HepG2 (cell line): ENCODE measurements at regions not wholly inside any gene's neighbourhood (a gene's known extent, or its start where the extent isn't known, plus 50 kb on each side); places are given as distances from the start of the nearest gene placed in this dataset.

Source experiments
- DPF2 ChIP-seq: sonication (generic); formaldehyde crosslinking; IDR thresholded peaks from 2 replicates; pipeline ENCODE4 v1.4.0; 2020; ENCODE audit warnings: mild to moderate bottlenecking, low read depth, missing genetic modification reagents, borderline replicate concordance
- FIP1L1 ChIP-seq: fragments of 200-400 bp; formaldehyde crosslinking; IDR thresholded peaks from 2 replicates; pipeline ENCODE4 v1.6.1; 2018; ENCODE audit warnings: low read depth, mild to moderate bottlenecking, low read length, moderate library complexity, borderline replicate concordance; ENCODE audit not compliant: insufficient read depth
- FOXK1 ChIP-seq: sonication (generic); formaldehyde crosslinking; IDR thresholded peaks from 2 replicates; pipeline ENCODE4 v1.4.0; 2020; ENCODE audit warnings: low read depth, missing genetic modification reagents, borderline replicate concordance
- GTF2F1 ChIP-seq: fragments of 150-350 bp; IDR thresholded peaks from 2 replicates; pipeline ENCODE4 v1.6.1; 2014; ENCODE audit warnings: low read length
- HOXD1 ChIP-seq: sonication (generic); formaldehyde crosslinking; IDR thresholded peaks from 2 replicates; pipeline ENCODE4 v1.5.0; 2020; ENCODE audit warnings: missing genetic modification reagents
- MEF2D ChIP-seq: sonication (generic); formaldehyde crosslinking; IDR thresholded peaks from 2 replicates; pipeline ENCODE4 v1.5.1; 2020; ENCODE audit warnings: mild to moderate bottlenecking, missing genetic modification reagents
- MTF1 ChIP-seq: sonication (generic); formaldehyde crosslinking; IDR thresholded peaks from 2 replicates; pipeline ENCODE4 v1.5.0; 2020; ENCODE audit warnings: missing genetic modification reagents
- NFIB ChIP-seq: sonication (generic); formaldehyde crosslinking; IDR thresholded peaks from 2 replicates; pipeline ENCODE4 v1.9.0; 2021; ENCODE audit warnings: missing genetic modification reagents, mild to moderate bottlenecking, borderline replicate concordance
- PCBP2 ChIP-seq: fragments of 200-400 bp; formaldehyde crosslinking; optimal IDR thresholded peaks from 2 replicates; pipeline ENCODE3; 2018; ENCODE audit warnings: low read length, low read depth; ENCODE audit not compliant: poor library complexity, severe bottlenecking
- ZNF24 ChIP-seq: fragments of 450-650 bp; IDR thresholded peaks from 2 replicates; pipeline ENCODE4 v1.6.1; 2017; ENCODE audit warnings: antibody characterized with exemption, mild to moderate bottlenecking
- ZNF564 ChIP-seq: sonication (generic); formaldehyde crosslinking; IDR thresholded peaks from 2 replicates; pipeline ENCODE4 v1.8.1; 2023; ENCODE audit warnings: mild to moderate bottlenecking, missing genetic modification reagents
- TF ChIP-seq, protein P1 (sequence below): IDR thresholded peaks from 2 replicates; pipeline ENCODE4 v1.6.1; 2016; ENCODE audit warnings: low read depth
- TF ChIP-seq, protein P2 (sequence below): sonication (generic); formaldehyde crosslinking; conservative IDR thresholded peaks from 2 replicates; pipeline ENCODE4 v1.4.0; 2020; ENCODE audit warnings: mild to moderate bottlenecking, missing genetic modification reagents, moderate library complexity

DNA sequence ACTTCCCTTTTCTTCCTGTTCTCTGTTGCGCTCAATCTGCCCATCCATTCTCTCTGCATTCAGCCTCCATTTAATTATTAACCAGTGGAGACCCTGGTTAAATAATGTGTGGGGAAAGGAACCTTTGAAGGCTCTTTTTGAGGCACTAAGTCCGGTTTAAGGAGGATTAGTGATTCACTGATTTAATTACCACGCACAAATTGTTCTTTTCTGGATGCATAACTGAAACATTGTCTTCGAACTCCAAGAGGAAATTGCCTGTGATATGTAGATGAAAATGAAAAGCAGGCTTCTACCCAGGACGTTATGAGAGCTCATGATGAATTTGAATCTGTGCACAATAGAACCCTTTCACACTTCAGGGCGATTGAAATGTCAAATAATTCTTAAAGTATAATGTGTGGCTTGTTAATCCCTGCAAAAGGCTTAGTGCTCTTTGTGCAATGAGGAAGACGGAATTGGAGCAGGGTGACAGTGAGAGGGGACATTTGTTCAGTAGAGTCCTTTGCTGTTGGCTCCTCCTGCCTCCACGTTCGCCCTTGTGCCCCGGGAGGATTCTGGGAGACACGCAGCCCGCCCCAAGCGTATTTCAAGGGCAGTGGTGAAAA, 51.1 kb upstream of the ZNF236 start (continued):
- TF ChIP-seq ZNF24 = no peak
- no peak for TF ChIP-seq GTF2F1
- TF ChIP-seq DPF2 (CRISPR knock-in tag) = no peak
- no peak for TF ChIP-seq MTF1
- TF ChIP-seq, protein P1, sequence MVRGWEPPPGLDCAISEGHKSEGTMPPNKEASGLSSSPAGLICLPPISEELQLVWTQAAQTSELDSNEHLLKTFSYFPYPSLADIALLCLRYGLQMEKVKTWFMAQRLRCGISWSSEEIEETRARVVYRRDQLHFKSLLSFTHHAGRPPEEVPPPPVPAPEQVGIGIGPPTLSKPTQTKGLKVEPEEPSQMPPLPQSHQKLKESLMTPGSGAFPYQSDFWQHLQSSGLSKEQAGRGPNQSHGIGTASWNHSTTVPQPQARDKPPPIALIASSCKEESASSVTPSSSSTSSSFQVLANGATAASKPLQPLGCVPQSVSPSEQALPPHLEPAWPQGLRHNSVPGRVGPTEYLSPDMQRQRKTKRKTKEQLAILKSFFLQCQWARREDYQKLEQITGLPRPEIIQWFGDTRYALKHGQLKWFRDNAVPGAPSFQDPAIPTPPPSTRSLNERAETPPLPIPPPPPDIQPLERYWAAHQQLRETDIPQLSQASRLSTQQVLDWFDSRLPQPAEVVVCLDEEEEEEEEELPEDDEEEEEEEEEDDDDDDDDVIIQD (CRISPR knock-in tag) = no peak
- no peak for TF ChIP-seq FOXK1 (CRISPR knock-in tag)
- TF ChIP-seq, protein P2, sequence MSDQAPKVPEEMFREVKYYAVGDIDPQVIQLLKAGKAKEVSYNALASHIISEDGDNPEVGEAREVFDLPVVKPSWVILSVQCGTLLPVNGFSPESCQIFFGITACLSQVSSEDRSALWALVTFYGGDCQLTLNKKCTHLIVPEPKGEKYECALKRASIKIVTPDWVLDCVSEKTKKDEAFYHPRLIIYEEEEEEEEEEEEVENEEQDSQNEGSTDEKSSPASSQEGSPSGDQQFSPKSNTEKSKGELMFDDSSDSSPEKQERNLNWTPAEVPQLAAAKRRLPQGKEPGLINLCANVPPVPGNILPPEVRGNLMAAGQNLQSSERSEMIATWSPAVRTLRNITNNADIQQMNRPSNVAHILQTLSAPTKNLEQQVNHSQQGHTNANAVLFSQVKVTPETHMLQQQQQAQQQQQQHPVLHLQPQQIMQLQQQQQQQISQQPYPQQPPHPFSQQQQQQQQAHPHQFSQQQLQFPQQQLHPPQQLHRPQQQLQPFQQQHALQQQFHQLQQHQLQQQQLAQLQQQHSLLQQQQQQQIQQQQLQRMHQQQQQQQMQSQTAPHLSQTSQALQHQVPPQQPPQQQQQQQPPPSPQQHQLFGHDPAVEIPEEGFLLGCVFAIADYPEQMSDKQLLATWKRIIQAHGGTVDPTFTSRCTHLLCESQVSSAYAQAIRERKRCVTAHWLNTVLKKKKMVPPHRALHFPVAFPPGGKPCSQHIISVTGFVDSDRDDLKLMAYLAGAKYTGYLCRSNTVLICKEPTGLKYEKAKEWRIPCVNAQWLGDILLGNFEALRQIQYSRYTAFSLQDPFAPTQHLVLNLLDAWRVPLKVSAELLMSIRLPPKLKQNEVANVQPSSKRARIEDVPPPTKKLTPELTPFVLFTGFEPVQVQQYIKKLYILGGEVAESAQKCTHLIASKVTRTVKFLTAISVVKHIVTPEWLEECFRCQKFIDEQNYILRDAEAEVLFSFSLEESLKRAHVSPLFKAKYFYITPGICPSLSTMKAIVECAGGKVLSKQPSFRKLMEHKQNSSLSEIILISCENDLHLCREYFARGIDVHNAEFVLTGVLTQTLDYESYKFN (CRISPR knock-in tag) = peak; percentile 68; the same call in 1 of the 2 replicates
- TF ChIP-seq FIP1L1 = no peak
- no peak for TF ChIP-seq ZNF564 (CRISPR knock-in tag)
- no peak for TF ChIP-seq HOXD1 (CRISPR knock-in tag)
- TF ChIP-seq PCBP2 = no peak
- no peak for TF ChIP-seq MEF2D (CRISPR knock-in tag)
- TF ChIP-seq NFIB (CRISPR knock-in tag) = no peak
- TF ChIP-seq, all 625 proteins: peak for 26
